B cell (primary cell): ENCODE measurements at regions not wholly inside any gene's neighbourhood (a gene's known extent, or its start where the extent isn't known, plus 50 kb on each side); places are given as distances from the start of the nearest gene placed in this dataset.

Source experiments
- ATAC-seq: fragments of 200-7000 bp; cut with Tn5 transposase; one replicate; pipeline ENCODE4 v1.10.0; 2021; ENCODE audit warnings: low read depth, mild to moderate bottlenecking, moderate number of reproducible peaks, moderate library complexity
- CTCF ChIA-PET: fragments of 350-600 bp; sonication (Branson Sonifier 250); formaldehyde crosslinking; loops from one replicate; lab custom pipeline; 2021; ENCODE audit warnings: antibody characterized with exemption, inconsistent platforms; lab: Charles Lee
- POLR2A ChIA-PET: fragments of 350-600 bp; sonication (Branson Sonifier 250); formaldehyde crosslinking; loops from one replicate; lab custom pipeline; 2021; ENCODE audit warnings: antibody characterized with exemption; lab: Charles Lee
- DNase-seq: peaks from one replicate; pipeline ENCODE4 v3.0.0; 2013
- H2AFZ ChIP-seq: 2 replicates; pipeline ENCODE4 v1.6.1; 2012; ENCODE audit warnings: mild to moderate bottlenecking, low read depth, low read length; ENCODE audit not compliant: insufficient read depth, poor library complexity, severe bottlenecking
- H3K27ac ChIP-seq, 2 donors: 1 replicate in 1 of 2; 2 replicates in 1 of 2; pipeline ENCODE4 v1.5.1; 2012 to 2013; ENCODE audit warnings: low read length in 2 of 2, mild to moderate bottlenecking in 2 of 2, moderate library complexity in 1 of 2
- H3K27me3 ChIP-seq, 4 experiments: fragments of 200-600 bp in 1 of 4; sonication (generic) in 1 of 4; replicated peaks in 1 of 4; 1 replicate in 2 of 4; 2 replicates in 2 of 4; pipeline versions ENCODE4 v1.6.1 to v1.7.0; 2013 to 2016; ENCODE audit warnings: low read length in 3 of 4, mild to moderate bottlenecking in 2 of 4, mixed read lengths in 1 of 4, moderate library complexity in 1 of 4; ENCODE audit not compliant: insufficient read depth in 4 of 4, control insufficient read depth in 3 of 4; ENCODE audit errors: control extremely low read depth in 1 of 4
- H3K36me3 ChIP-seq, 2 experiments: replicated peaks in 1 of 2; 1 replicate in 1 of 2; 2 replicates in 1 of 2; pipeline versions ENCODE4 v1.6.1 to v1.7.1; 2013; ENCODE audit warnings: low read length in 1 of 2; ENCODE audit not compliant: insufficient read depth in 2 of 2, control insufficient read depth in 1 of 2; ENCODE audit errors: control extremely low read depth in 1 of 2, extremely low read depth in 1 of 2
- H3K4me1 ChIP-seq, 2 donors: fragments of 200-600 bp in 1 of 2; sonication (generic) in 1 of 2; 1 replicate in 1 of 2; 2 replicates in 1 of 2; pipeline versions ENCODE4 v1.5.1 to v1.6.1; 2013 to 2017; ENCODE audit warnings: low read length in 2 of 2; ENCODE audit not compliant: control insufficient read depth in 2 of 2, insufficient read depth in 2 of 2
- H3K4me2 ChIP-seq: replicated peaks from 2 replicates; pipeline ENCODE3; 2012; ENCODE audit warnings: mild to moderate bottlenecking, low read depth, low read length; ENCODE audit not compliant: poor library complexity, severe bottlenecking
- H3K4me3 ChIP-seq, 5 experiments: fragments of 200-600 bp in 1 of 5; sonication (generic) in 1 of 5; 1 replicate in 3 of 5; 2 replicates in 2 of 5; pipeline versions ENCODE4 v1.5.1 to v1.7.0; 2011 to 2016; ENCODE audit warnings: low read length in 4 of 5, mild to moderate bottlenecking in 4 of 5, low read depth in 2 of 5, control low read depth in 1 of 5, moderate library complexity in 1 of 5; ENCODE audit not compliant: insufficient read depth in 1 of 5; ENCODE audit errors: control extremely low read depth in 1 of 5, extremely low read depth in 1 of 5
- H3K79me2 ChIP-seq: fragments of 200-600 bp; sonication (generic); one replicate; pipeline ENCODE4 v1.6.0; 2016; ENCODE audit warnings: low read length; ENCODE audit not compliant: control insufficient read depth, insufficient read depth
- H3K9ac ChIP-seq: fragments of 200-600 bp; sonication (generic); 2 replicates; pipeline ENCODE4 v1.6.1; 2017; ENCODE audit warnings: mild to moderate bottlenecking, low read length, moderate library complexity
- H3K9me3 ChIP-seq, 3 donors: one replicate each; pipeline versions ENCODE4 v1.6.1 to v1.7.1; 2013; ENCODE audit warnings: low read length in 2 of 3; ENCODE audit not compliant: control insufficient read depth in 2 of 3, insufficient read depth in 1 of 3; ENCODE audit errors: control extremely low read depth in 1 of 3
- H4K20me1 ChIP-seq: 2 replicates; pipeline ENCODE4 v1.6.0; 2012; ENCODE audit warnings: mild to moderate bottlenecking, low read length; ENCODE audit not compliant: insufficient read depth, control insufficient read depth, poor library complexity, severe bottlenecking
- H3K27ac Mint-ChIP-seq: one replicate; pipeline ENCODE4 v1.8.0; 2021; ENCODE audit warnings: mixed read lengths
- H3K27me3 Mint-ChIP-seq: one replicate; pipeline ENCODE4 v1.8.0; 2021; ENCODE audit warnings: mixed read lengths
- H3K4me1 Mint-ChIP-seq: one replicate; pipeline ENCODE4 v1.8.0; 2021; ENCODE audit warnings: mixed read lengths
- H3K4me3 Mint-ChIP-seq: one replicate; pipeline ENCODE4 v1.8.0; 2021; ENCODE audit warnings: mixed read lengths
- H3K9me3 Mint-ChIP-seq: one replicate; pipeline ENCODE4 v1.8.0; 2022; ENCODE audit warnings: mixed read lengths; ENCODE audit not compliant: insufficient read depth
- CTCF ChIP-seq: fragments of 200-600 bp; IDR thresholded peaks from one replicate; pipeline ENCODE4 v1.8.0; 2022; ENCODE audit warnings: antibody characterized with exemption, mild to moderate bottlenecking
- EZH2 ChIP-seq: IDR thresholded peaks from 2 replicates; pipeline ENCODE4 v1.6.1; 2012; ENCODE audit warnings: borderline replicate concordance, low read depth, mild to moderate bottlenecking, moderate library complexity, low read length; ENCODE audit not compliant: insufficient read depth, poor library complexity, severe bottlenecking
- WGBS: methylation state at CpG from one replicate; pipeline ENCODE4 v1.1.5; 2013; ENCODE audit warnings: missing lambda C conversion rate; ENCODE audit not compliant: insufficient coverage; 5-methylcytosine and 5-hydroxymethylcytosine counted together
- intact Hi-C: fragments of 100-400 bp; cut with micrococcal nuclease; formaldehyde crosslinking; loops from one replicate; pipeline ENCODE4 v1.10.0; 2022

GRCh38 chr2:222146488-222146887 is 152.3 kb downstream of the PAX3 start:
- no peaks in the 10 kb centered on the region for H4K20me1 ChIP-seq
- no CpG with 5 or more reads among the region's 3 CpGs for WGBS
- H3K36me3 ChIP-seq, result no peaks in the 10 kb centered on the region
- ChIA-PET CTCF (no interaction called here), POLR2A (no interaction called here)
- DNase-seq, result no peak
- Mint-ChIP-seq H3K4me1 (no peaks in the 10 kb centered on the region), H3K27ac (no peak overlapping the region), H3K27me3 (no peaks in the 10 kb centered on the region), H3K9me3 (no peaks in the 10 kb centered on the region), H3K4me3 (no peak overlapping the region)
- no peak overlapping the region for H3K27ac ChIP-seq
- H3K27me3 ChIP-seq, result no peaks in the 10 kb centered on the region
- H3K4me1 ChIP-seq, result no peaks in the 10 kb centered on the region
- intact Hi-C loops, result no loop called here
- no peaks in the 10 kb centered on the region for H3K79me2 ChIP-seq
- H3K9me3 ChIP-seq, result no peaks in the 10 kb centered on the region
- no peak overlapping the region for H3K4me2 ChIP-seq
- no peak overlapping the region for H3K9ac ChIP-seq
- no peak overlapping the region for H3K4me3 ChIP-seq
- TF ChIP-seq EZH2 (no peak), CTCF (no peak)
- ATAC-seq, result no peak
- H2AFZ ChIP-seq, result no peak overlapping the region

- H3K4me2 ChIP-seq, result no peak overlapping the region
- no peaks in the 10 kb centered on the region for H3K27me3 ChIP-seq
- ATAC-seq (no peak), DNase-seq (no peak)
- no peak overlapping the region for H2AFZ ChIP-seq
- ChIA-PET CTCF (no interaction called here), POLR2A (no interaction called here)
- no peaks in the 10 kb centered on the region for H3K79me2 ChIP-seq
- Mint-ChIP-seq H3K4me3 (no peak overlapping the region), H3K27ac (no peak overlapping the region), H3K4me1 (no peaks in the 10 kb centered on the region), H3K9me3 (no peaks in the 10 kb centered on the region), H3K27me3 (no peaks in the 10 kb centered on the region)
- H3K9ac ChIP-seq, result no peak overlapping the region
- no peaks in the 10 kb centered on the region for H3K36me3 ChIP-seq
- TF ChIP-seq CTCF (no peak), EZH2 (no peak)
- H3K27ac ChIP-seq, result no peak overlapping the region
- no CpG with 5 or more reads among the region's 1 CpG for WGBS
- no peaks in the 10 kb centered on the region for H4K20me1 ChIP-seq
- intact Hi-C loops, result no loop called here
- H3K4me3 ChIP-seq, result no peak overlapping the region
- no peaks in the 10 kb centered on the region for H3K4me1 ChIP-seq
- no peaks in the 10 kb centered on the region for H3K9me3 ChIP-seq
Observed at GRCh38 chr2:222142027-222142426, 156.8 kb downstream of the PAX3 start.
